ENCODE measurements at regions not wholly inside any gene's neighbourhood (a gene's known extent, or its start where the extent isn't known, plus 50 kb on each side); places are given as distances from the start of the nearest gene placed in this dataset.
A peak's percentile ranks its signal among the peaks of the same experiment; 100 is the strongest.
"Not testable (repeated sequence)": the region's sequence is repeated elsewhere in the genome, so short reads cannot be mapped to it uniquely, and the experiment has no call there.

GRCh38 chr20:26220609-26221008 lies 524.0 kb upstream of the ZNF337 start:
- ATAC-seq; intact Hi-C loops (cut with DNase I); DNase-seq: not testable (repeated sequence)

- ATAC-seq; DNase-seq; intact Hi-C loops (cut with DNase I): not testable (repeated sequence)
Measured at GRCh38 chr20:26219546-26219945, 522.9 kb upstream of the ZNF337 start.

GRCh38 chr20:26218301-26218700 lies 521.6 kb upstream of the ZNF337 start:
- no peak for DNase-seq
- intact Hi-C loops (cut with DNase I), result no loop called here
- no peak for ATAC-seq

GRCh38 chr20:26216025-26216424 lies 519.4 kb upstream of the ZNF337 start:
- intact Hi-C loops (cut with DNase I), result no loop called here
- no peak for DNase-seq
- ATAC-seq, result no peak

- intact Hi-C loops (cut with DNase I), result no loop called here
- DNase-seq, result no peak
- ATAC-seq, result no peak
Measured at GRCh38 chr20:26214991-26215390, 518.3 kb upstream of the ZNF337 start.

GRCh38 chr20:26209171-26209941 lies 512.7 kb upstream of the ZNF337 start:
- no peak for DNase-seq
- intact Hi-C loops (cut with DNase I), result no loop called here
- no peak for ATAC-seq

GRCh38 chr20:26208296-26209091 lies 511.8 kb upstream of the ZNF337 start:
- DNase-seq (peak; percentile 19), ATAC-seq (peak; percentile 50 to 51)
- intact Hi-C loops (cut with DNase I), result no loop called here

- DNase-seq; ATAC-seq; intact Hi-C loops (cut with DNase I): not testable (repeated sequence)
Measured at GRCh38 chr20:26207967-26208295, 511.3 kb upstream of the ZNF337 start.

GRCh38 chr20:26207237-26207966 lies 510.7 kb upstream of the ZNF337 start:
- DNase-seq, result no peak
- no peak for ATAC-seq
- intact Hi-C loops (cut with DNase I), result no loop called here

- intact Hi-C loops (cut with DNase I), result no loop called here
- DNase-seq (no peak), ATAC-seq (no peak)
Measured at GRCh38 chr20:26205350-26205749, 508.7 kb upstream of the ZNF337 start.

GRCh38 chr20:26201026-26201425 lies 504.4 kb upstream of the ZNF337 start:
- DNase-seq; ATAC-seq; intact Hi-C loops (cut with DNase I): not testable (repeated sequence)

GRCh38 chr20:26187329-26187728 lies 490.7 kb upstream of the ZNF337 start:
- intact Hi-C loops (cut with DNase I); ATAC-seq; DNase-seq: not testable (repeated sequence)

- ATAC-seq; DNase-seq; intact Hi-C loops (cut with DNase I): not testable (repeated sequence)
Measured at GRCh38 chr20:26183720-26184119, 487.1 kb upstream of the ZNF337 start.

GRCh38 chr20:26181364-26181763 lies 484.7 kb upstream of the ZNF337 start:
- not testable (repeated sequence) for ATAC-seq

GRCh38 chr20:26171875-26172274 lies 475.2 kb upstream of the ZNF337 start:
- ATAC-seq; DNase-seq; intact Hi-C loops (cut with DNase I): not testable (repeated sequence)

More at GRCh38 chr20:26181364-26181763, 484.7 kb upstream of the ZNF337 start:
- intact Hi-C loops (cut with DNase I); DNase-seq: not testable (repeated sequence)

- intact Hi-C loops (cut with DNase I), result no loop called here
- ATAC-seq (peak in 1 of 2 donors; percentile 18), DNase-seq (no peak)
Measured at GRCh38 chr20:26169506-26169905, 472.9 kb upstream of the ZNF337 start.

GRCh38 chr20:26167499-26167898 lies 470.8 kb upstream of the ZNF337 start:
- ATAC-seq (no peak), DNase-seq (no peak)
- intact Hi-C loops (cut with DNase I), result no loop called here

GRCh38 chr20:26163890-26164289 lies 467.2 kb upstream of the ZNF337 start:
- no peak for ATAC-seq
- DNase-seq, result no peak
- intact Hi-C loops (cut with DNase I), result no loop called here

GRCh38 chr20:26163151-26163550 lies 466.5 kb upstream of the ZNF337 start:
- intact Hi-C loops (cut with DNase I); DNase-seq; ATAC-seq: not testable (repeated sequence)

- ATAC-seq; DNase-seq; intact Hi-C loops (cut with DNase I): not testable (repeated sequence)
Measured at GRCh38 chr20:26161741-26162140, 465.1 kb upstream of the ZNF337 start.
